Left ventricle myocardium inferior (tissue), 1 donor: ENCODE measurements at regions not wholly inside any gene's neighbourhood (a gene's known extent, or its start where the extent isn't known, plus 50 kb on each side); places are given as distances from the start of the nearest gene placed in this dataset.
"Not testable (repeated sequence)": the region's sequence is repeated elsewhere in the genome, so short reads cannot be mapped to it uniquely, and the experiment has no call there.

Source experiments
- DNase-seq: peaks from one replicate; pipeline ENCODE4 v3.0.0-alpha.2; 2020
- H3K27ac ChIP-seq: fragments of 200-600 bp; replicated peaks from 2 replicates; pipeline ENCODE4 v1.8.0; 2021
- H3K27me3 ChIP-seq: fragments of 200-600 bp; 2 replicates; pipeline ENCODE4 v1.8.0; 2021; ENCODE audit warnings: low read depth
- H3K36me3 ChIP-seq: fragments of 200-600 bp; 2 replicates; pipeline ENCODE4 v1.8.0; 2021
- H3K4me1 ChIP-seq: fragments of 200-600 bp; 2 replicates; pipeline ENCODE4 v1.8.0; 2021
- H3K4me3 ChIP-seq: fragments of 200-600 bp; 2 replicates; pipeline ENCODE4 v1.8.0; 2021; ENCODE audit warnings: mild to moderate bottlenecking, moderate library complexity
- H3K9me3 ChIP-seq: fragments of 200-600 bp; replicated peaks from 2 replicates; pipeline ENCODE4 v1.8.0; 2021
- intact Hi-C: fragments of 100-400 bp; cut with micrococcal nuclease; formaldehyde crosslinking; loops from one replicate; pipeline ENCODE4 v1.11.0; 2022
- TF ChIP-seq, protein P1 (sequence below): fragments of 200-600 bp; IDR thresholded peaks from 2 replicates; pipeline ENCODE4 v1.8.0; 2021; ENCODE audit warnings: antibody characterized with exemption, mild to moderate bottlenecking, borderline replicate concordance
- donor health status: DM: no; HTN: yes; CAD: no; lungs with severe emphysema.

DNA sequence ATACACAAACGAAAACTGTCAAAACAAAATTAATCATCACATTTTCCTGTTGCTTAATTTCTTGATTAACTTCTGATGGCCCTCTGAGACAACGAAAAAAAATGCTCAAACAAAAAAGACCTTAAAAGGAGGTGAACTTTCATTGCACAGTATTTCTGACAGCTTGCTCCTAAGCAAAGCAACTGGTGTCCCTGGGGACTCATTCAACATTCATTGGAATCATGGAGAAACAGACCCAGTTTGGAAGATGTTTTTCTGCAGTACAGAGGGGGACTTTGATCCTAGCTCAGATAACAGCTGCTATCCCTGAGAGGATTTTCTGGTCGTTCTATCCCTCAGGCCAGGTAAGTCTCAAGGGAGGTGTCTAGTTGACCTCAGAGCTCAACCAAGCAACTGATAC lies 378.7 kb upstream of the ATP11B start:
- no peak for DNase-seq
- Histone ChIP-seq H3K27me3 (no peaks in the 10 kb centered on the region), H3K4me3 (no peak overlapping the region), H3K9me3 (no peaks in the 10 kb centered on the region), H3K36me3 (no peaks in the 10 kb centered on the region), H3K27ac (no peak overlapping the region), H3K4me1 (no peaks in the 10 kb centered on the region)
- intact Hi-C loops, result no loop called here
- TF ChIP-seq, protein P1, sequence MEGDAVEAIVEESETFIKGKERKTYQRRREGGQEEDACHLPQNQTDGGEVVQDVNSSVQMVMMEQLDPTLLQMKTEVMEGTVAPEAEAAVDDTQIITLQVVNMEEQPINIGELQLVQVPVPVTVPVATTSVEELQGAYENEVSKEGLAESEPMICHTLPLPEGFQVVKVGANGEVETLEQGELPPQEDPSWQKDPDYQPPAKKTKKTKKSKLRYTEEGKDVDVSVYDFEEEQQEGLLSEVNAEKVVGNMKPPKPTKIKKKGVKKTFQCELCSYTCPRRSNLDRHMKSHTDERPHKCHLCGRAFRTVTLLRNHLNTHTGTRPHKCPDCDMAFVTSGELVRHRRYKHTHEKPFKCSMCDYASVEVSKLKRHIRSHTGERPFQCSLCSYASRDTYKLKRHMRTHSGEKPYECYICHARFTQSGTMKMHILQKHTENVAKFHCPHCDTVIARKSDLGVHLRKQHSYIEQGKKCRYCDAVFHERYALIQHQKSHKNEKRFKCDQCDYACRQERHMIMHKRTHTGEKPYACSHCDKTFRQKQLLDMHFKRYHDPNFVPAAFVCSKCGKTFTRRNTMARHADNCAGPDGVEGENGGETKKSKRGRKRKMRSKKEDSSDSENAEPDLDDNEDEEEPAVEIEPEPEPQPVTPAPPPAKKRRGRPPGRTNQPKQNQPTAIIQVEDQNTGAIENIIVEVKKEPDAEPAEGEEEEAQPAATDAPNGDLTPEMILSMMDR, result no peak

DNA sequence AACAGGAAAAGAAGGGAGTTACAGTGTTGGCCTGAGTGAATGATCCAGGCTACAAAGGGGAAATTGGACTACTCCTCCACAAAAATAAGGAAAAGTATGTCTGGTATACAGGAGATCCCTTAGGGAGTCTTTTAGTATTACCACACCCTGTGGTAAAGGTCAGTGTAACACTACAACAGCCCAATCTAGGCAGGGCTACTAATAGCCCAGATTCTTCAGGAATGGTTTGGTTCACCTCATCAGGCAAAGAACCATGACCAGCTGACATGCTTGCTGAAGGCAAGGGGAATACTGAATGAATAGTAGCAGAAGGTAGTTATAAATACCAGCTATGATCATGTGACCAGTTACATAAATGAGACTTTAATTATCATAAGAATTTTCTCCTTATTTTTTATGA lies 372.6 kb upstream of the ATP11B start:
- intact Hi-C loops, result no loop called here
- H3K27ac ChIP-seq, result no peak overlapping the region
- TF ChIP-seq, protein P1, result no peak
- H3K27me3 ChIP-seq, result no peaks in the 10 kb centered on the region
- no peaks in the 10 kb centered on the region for H3K9me3 ChIP-seq
- H3K4me3 ChIP-seq, result no peak overlapping the region
- no peaks in the 10 kb centered on the region for H3K36me3 ChIP-seq
- no peak for DNase-seq
- no peaks in the 10 kb centered on the region for H3K4me1 ChIP-seq

DNA sequence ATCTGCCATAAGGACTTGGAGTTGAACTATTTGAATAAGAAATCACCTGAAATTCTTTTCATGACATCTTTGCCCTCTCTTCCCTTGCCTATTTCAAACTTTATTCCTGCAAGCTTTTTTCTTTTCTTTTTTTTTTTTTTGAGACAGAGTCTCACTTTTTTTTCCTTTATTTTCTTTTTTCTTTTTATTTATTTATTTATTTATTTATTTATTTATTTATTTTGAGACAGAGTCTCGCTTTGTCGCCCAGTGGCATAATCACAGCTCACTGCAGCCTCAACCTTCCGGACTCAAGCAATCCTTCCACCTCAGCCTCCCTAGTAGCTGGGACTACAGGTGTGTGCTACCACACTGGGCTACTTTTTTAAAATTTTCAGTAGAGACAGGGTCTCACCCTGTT lies 369.3 kb upstream of the ATP11B start:
- Histone ChIP-seq H3K27me3 (no peaks in the 10 kb centered on the region), H3K27ac (no peak overlapping the region), H3K4me1 (no peaks in the 10 kb centered on the region), H3K9me3 (no peaks in the 10 kb centered on the region), H3K36me3 (no peaks in the 10 kb centered on the region), H3K4me3 (no peak overlapping the region)
- TF ChIP-seq, protein P1, result no peak
- intact Hi-C loops, result no loop called here
- DNase-seq, result no peak

DNA sequence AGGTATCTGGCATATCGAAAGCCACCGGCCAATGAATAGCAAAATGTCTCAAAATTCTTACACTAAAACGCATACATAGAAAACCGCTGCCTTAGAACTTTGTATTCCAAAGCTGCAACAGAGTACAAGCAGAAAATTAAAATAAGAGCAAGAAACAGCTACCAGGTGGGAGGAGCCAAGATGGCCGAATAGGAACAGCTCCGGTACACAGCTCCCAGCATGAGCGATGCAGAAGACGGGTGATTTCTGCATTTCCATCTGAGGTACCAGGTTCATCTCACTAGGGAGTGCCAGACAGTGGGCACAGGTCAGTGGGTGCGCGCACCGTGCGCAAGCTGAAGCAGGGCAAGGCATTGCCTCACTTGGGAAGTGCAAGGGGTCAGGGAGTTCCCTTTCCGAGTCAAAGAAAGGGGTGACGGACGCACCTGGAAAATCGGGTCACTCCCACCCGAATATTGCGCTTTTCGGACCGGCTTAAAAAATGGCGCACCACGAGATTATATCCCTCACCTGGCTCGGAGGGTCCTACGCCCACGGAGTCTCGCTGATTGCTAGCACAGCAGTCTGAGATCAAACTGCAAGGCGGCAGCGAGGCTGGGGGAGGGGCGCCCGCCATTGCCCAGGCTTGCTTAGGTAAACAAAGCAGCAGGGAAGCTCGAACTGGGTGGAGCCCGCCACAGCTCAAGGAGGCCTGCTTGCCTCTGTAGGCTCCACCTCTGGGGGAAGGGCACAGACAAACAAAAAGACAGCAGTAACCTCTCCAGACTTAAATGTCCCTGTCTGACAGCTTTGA lies 367.2 kb upstream of the ATP11B start:
- H3K4me3 ChIP-seq, H3K27ac ChIP-seq, H3K9me3 ChIP-seq, DNase-seq, H3K27me3 ChIP-seq, intact Hi-C loops, H3K4me1 ChIP-seq, H3K36me3 ChIP-seq: not testable (repeated sequence)

DNA sequence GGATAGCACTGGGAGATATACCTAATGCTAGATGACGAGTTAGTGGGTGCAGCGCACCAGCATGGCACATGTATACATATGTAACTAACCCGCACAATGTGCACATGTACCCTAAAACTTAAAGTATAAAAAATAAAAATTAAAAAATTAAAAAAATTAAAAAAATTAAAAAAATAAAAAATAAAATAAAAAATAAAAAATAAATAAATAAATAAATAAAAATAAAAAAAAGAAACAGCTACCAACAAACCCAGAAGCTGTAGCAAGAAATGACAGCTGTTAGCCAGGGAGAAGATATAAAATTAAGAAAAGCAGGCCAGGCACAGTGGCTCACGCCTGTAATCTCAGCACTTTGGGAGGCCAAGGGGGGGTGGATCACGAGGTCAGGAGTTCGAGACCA lies 361.3 kb upstream of the ATP11B start:
- intact Hi-C loops, H3K4me3 ChIP-seq, DNase-seq, H3K36me3 ChIP-seq, H3K27ac ChIP-seq, H3K4me1 ChIP-seq, H3K9me3 ChIP-seq, H3K27me3 ChIP-seq: not testable (repeated sequence)

DNA sequence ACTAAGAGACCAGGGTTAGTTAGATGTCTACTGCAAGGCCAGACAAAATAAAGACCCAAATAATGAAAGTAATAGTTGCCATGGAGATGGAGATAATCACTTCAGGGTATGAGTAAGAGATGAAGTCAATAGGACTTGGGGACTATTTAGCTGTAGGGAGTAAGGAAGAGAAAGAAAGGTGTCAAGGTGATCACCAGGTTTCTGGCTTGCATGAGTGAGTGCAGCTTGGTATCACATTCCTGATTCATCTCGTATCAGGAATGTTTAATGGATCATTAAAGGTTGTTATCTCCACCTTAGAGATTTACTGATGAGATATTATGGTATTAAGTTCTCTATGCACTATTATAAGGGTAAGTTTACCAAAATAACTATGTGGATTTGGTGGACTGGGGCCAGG lies 357.4 kb upstream of the ATP11B start:
- H3K27me3 ChIP-seq, result no peaks in the 10 kb centered on the region
- H3K4me1 ChIP-seq, result no peaks in the 10 kb centered on the region
- H3K36me3 ChIP-seq, result no peaks in the 10 kb centered on the region
- H3K4me3 ChIP-seq, result no peak overlapping the region
- H3K27ac ChIP-seq, result no peak overlapping the region
- TF ChIP-seq, protein P1, result no peak
- no peak for DNase-seq
- intact Hi-C loops, result no loop called here
- no peaks in the 10 kb centered on the region for H3K9me3 ChIP-seq
